GM21619 (cell line): ENCODE measurements at regions not wholly inside any gene's neighbourhood (a gene's known extent, or its start where the extent isn't known, plus 50 kb on each side); places are given as distances from the start of the nearest gene placed in this dataset.
A peak's percentile ranks its signal among the peaks of the same experiment; 100 is the strongest.
"Not testable (repeated sequence)": the region's sequence is repeated elsewhere in the genome, so short reads cannot be mapped to it uniquely, and the experiment has no call there.

Experiments used
- ATAC-seq: cut with Tn5 transposase; IDR thresholded peaks from one replicate; pipeline ENCODE4 v1.9.1; 2021; ENCODE audit not compliant: unreplicated experiment

- no peak for ATAC-seq
Observed at GRCh38 chr10:33009244-33010131, 51.5 kb upstream of the ITGB1 start.

- ATAC-seq: peak; percentile 43
Observed at GRCh38 chr10:33008499-33009243, 50.6 kb upstream of the ITGB1 start.

- ATAC-seq: not testable (repeated sequence)
Observed at GRCh38 chr10:33007731-33008381, 49.8 kb upstream of the ITGB1 start.
